SH-SY5Y (cell line): ENCODE measurements at regions not wholly inside any gene's neighbourhood (a gene's known extent, or its start where the extent isn't known, plus 50 kb on each side); places are given as distances from the start of the nearest gene placed in this dataset.

Experiments used
- GATA2 ChIP-seq: IDR thresholded peaks from 2 replicates; pipeline ENCODE4 v1.6.1; 2011; ENCODE audit warnings: mild to moderate bottlenecking, low read depth, low read length
- GATA3 ChIP-seq: IDR thresholded peaks from 2 replicates; pipeline ENCODE4 v1.6.1; 2011; ENCODE audit warnings: low read depth, mild to moderate bottlenecking, low read length, moderate library complexity

GRCh38 chr10:58010073-58010702 lies 257.5 kb downstream of the IPMK start:
- no peak for TF ChIP-seq GATA2
- no peak for TF ChIP-seq GATA3
